HG02943 (cell line): ENCODE measurements at regions not wholly inside any gene's neighbourhood (a gene's known extent, or its start where the extent isn't known, plus 50 kb on each side); places are given as distances from the start of the nearest gene placed in this dataset.
"Not testable (repeated sequence)": the region's sequence is repeated elsewhere in the genome, so short reads cannot be mapped to it uniquely, and the experiment has no call there.

Experiments used
- ATAC-seq: cut with Tn5 transposase; IDR thresholded peaks from one replicate; pipeline ENCODE4 v1.9.1; 2021; ENCODE audit warnings: mild to moderate bottlenecking, low read depth, moderate library complexity; ENCODE audit not compliant: unreplicated experiment

DNA sequence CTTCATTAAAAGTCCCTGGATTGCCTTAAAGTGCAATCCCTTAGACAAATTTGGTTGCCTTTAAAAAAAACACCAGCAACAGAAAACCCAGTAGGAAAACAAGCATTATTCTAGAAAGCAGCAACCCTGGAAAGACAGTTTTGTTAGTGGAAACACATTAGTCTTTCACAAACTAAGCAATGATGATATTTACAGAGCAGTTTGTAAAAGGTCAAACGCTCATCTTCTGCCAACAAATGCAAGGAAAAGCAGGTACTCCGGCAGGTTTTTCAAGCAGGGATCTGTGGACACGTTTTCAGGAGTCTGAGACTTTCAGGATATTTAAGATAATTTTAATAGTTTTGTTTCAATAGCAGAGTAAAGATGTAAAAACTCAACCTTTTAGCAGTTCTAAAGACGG, 202.2 kb downstream of the EXOC5 start:
- ATAC-seq: no peak

DNA sequence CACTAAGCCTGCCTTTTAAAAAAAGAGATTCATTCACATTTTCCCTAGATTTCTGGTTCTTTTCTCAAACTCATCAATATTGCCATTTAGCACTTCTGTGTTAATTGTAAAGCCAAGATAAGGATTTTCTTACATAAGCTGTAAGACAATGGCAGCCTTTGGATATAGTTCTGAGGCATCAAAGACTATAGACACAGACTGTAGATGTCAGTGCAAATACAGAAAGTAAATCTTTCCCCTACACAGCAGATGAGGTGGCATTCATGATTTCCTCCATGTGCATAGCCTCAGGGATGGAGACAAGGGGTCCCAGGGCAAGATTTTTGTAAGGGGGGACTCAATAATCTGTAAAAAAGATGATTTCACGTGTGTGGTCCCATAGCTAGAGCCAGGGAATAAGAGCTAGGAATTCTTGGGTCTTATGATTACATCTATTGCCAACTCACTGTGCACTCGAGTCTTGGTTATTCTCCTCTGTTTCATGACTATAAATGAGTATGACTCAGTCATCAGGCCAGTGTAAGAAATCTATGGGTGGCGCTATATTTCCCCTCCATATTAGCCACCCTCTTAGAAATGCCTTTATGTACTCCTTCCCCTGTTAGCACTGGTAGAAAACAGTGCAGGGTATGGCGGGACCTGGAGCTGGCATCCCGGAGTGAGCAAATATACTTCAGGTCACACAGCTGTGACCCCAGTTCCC, 207.5 kb downstream of the EXOC5 start:
- no peak for ATAC-seq

DNA sequence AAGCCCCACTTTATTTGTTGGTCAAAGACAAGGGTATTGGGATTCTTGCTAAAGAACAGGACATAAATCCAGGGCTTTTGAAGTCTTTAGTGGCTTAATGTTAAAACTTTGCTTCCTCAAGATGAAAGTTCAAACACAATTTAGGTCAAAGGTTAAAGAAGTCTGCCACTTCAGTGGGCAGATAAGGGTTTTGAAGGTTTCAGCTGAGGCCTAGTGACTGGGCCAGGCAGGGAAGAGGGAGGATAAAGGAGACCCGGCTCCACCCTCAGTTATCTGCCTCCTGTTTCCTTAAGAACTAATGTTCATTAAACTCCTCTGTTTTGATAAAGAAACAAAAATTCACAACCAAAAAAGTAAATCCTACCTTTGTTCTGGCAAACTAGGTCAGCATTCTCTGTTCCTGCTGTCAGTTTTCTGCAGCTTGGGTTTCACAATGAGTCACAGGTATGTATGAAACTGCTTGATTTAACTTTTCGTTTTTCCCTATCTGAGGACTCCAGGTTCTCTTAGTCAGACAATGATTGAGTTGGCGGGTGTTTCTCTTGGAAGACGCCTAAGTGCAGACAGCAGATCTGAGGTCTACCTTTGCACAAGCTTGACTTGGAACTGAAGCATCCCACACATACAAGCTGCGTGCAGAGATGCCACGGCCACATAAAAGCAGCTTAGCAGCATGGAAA, 208.3 kb downstream of the EXOC5 start:
- ATAC-seq: peak; percentile 89

DNA sequence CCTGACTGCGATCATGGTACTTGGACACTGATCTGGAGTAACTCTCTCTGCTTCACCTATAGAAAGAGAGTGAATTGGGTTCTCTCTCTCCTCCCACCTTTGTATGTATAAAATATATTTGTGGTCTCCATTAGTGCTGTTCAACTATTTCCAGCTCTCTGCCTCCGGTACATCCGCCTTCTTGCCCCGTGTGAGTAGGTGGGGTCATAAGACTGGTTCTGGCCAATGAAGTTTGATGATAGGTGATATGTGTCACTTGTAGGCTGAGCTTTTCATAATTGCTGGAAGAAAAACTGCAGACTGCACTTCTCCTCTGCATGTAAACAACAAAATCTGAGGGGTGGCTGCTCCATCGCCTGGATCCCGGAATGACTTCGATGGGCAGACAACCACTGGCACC, 210.4 kb downstream of the EXOC5 start:
- ATAC-seq: no peak

DNA sequence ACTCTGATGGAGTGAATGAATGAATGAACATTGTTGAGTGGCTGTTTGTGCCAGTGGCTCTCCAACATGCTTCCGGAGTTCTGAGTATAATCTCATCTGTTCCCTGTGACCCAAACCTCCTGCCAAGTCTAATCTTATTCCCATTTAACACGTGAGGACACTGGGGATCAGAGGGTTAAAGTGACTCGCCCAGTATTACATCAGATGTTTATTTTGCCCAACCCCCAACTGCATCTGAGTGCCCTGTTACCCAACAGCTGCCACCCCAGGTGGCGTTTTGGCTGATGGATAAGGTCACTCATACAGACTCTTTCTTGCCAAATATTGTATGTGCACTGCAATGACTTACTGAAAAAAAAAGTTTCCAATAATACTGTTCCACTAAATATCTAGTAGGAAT, 210.9 kb downstream of the EXOC5 start:
- ATAC-seq: no peak

DNA sequence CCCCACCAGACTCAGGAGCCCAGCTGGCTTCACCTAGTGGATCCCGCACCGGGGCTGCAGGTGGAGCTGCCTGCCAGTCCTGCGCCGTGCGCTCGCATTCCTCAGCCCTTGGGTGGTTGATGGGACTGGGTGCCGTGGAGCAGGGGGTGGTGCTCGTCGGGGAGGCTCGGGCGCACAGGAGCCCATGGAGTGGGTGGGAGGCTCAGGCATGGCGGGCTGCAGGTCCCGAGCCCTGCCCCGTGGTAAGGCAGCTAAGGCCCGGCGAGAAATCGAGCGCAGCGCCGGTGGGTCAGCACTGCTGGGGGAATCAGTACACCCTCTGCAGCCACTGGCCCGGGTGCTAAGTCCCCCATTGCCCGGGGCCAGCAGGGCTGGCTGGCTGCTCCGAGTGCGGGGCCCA, 212.2 kb downstream of the EXOC5 start:
- not testable (repeated sequence) for ATAC-seq

DNA sequence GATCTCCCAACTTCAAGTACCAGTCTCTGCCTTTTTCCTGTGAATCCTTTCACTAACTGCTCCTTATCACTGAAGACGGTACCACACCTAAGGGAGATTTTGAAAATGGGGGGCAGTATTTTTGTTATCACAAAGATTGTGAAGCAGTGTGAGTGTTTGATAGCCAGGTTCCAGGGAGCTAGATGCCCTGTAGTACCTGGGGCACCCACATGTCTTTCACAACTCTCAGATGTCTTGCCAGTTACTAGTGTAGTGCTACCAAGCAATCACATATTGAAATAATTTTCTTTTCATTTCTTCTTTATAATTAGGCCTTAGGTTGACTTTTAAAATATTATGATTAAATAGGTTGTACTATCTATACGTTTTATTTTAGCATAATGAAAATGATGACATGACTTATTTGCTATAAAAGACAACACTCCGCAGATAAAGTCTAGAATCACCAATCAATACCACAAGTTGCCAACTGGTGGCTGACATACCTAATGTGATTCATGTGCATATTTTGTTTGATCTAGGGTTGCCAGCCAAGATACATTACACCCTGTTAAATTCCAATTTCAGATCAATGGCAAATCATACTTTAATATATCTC, 215.9 kb downstream of the EXOC5 start:
- no peak for ATAC-seq

DNA sequence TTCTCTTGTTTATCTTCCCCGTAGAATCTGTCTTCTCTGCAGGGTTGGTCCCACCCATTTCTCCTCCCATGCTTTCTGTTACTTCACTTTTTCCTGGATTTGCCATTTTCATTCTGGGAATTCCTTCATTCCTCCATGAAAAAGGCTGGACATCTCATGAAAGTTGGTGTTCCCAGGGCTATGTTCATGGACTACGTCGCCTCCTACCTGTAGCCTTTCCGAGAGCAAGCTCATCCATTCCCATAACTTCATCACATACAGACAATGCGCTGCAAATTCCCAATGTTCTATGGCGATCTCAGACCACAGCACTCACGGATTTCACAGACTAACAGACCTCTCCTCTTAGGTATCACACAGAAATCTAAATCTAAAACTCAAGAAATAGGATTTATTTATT, 217.1 kb downstream of the EXOC5 start:
- ATAC-seq: no peak

DNA sequence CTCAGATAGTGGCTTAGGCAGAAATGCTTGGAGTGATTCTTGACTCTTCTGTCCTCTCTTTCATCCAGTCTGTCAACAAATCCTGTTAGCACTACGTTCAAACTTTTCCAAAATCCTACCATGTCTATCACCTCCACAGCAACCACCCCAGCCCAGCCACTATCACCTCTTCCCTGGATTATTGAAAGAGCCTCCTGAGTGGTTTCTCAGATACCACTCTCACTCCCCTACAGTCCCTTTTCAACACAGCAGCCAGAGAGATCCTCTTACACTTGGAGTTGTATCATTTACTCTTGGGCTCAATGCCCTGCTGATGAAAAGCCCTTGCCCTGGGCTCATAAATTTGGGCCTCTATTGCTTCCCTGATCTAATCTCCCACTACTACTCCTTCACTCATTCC, 218.9 kb downstream of the EXOC5 start:
- ATAC-seq: no peak

DNA sequence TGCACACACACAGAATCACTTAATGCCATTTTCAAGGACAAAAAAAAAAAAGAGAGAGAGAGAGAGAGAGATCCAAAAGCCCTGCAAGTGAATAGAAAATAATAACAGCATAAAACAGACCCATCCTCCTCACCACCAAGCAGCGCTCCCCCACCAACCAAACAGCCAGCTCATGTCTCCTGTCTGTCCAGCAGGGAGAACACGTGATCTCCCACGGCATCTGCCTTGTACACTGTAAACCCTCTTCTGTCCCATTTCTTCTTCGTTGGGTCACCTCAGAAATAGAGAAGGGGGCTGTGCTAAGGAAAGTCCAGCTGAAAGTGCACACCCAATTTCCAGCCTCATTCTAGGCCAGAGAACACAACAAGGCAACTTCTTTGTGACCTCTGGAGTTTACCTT, 222.5 kb downstream of the EXOC5 start:
- no peak for ATAC-seq

DNA sequence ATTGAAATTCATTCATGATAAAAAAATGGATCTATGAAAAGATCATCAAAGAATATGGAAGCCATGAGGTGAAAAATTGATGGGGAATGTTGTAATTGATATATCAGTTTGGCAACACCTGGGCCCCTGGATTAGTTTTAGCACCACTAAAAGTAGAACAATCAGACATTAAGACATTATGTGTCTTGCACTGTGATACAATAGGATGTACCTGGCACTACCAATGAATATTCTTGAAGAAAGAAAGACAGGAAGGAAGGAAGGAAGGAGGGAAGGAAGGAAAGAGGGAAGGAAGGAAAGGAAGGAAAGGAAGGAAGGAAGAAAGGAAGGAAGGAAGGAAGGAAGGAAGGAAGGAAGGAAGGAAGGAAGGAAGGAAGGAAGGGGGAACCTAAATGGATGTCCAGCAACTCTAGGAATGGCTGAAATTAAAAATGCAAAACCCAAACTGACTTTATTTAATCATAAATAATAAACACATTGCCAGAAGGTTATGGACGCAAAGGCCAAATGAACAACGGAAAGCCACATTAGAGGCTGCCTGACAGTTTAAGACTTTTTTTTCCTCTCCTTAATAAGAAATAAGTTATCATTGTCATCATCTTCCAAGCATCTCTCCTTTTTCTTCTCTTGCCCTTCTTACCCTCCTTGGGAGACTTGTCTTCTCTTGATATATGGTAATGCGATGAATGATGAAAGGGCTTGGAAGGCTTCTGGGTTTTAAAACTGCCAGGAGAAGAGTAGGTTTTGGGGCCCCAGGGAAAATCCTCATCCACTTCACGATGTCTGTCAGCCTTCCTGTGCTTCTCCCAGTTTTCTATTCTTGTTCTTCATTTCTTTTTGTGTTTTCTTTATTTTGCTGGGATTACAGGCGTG, 224.4 kb downstream of the EXOC5 start:
- not testable (repeated sequence) for ATAC-seq

DNA sequence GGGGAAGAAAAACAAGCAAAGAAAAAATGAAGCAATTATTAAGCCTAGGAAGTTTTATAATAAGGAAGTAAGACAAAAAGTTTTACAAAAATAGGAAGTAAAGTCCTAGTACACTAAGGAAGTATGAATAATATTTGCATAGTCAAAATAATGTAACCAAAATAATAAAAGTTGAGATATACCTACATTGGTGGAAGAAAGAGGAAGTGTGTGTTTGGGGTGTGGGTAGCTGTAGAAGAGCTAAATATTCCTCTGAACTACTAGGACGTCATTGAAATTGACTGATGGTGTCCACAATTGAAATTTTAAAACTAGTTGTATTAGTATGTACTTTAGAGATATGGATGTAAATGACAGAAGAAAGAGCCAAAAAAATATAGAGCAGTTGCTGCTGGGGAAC, 228.4 kb upstream of the OTX2 start:
- ATAC-seq: no peak

DNA sequence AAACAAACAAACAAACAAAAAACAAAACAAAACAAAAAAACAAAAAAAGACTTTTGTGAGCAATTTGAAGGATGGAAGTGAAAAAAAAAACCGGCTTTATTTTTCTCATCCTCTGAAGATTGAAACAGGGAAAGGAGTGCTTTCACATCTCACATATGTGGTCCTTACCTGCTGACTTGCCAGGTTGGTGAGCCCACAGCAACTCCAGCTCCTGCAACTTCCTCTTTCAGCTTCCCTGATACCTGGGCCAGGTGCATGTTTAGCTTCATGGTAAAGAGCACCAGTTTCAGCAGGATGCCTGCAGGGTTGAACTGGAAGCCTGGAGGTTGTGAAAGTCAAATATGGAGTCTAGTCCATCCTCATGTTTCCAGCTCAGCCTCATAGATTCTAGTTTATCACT, 221.2 kb upstream of the OTX2 start:
- ATAC-seq: no peak

DNA sequence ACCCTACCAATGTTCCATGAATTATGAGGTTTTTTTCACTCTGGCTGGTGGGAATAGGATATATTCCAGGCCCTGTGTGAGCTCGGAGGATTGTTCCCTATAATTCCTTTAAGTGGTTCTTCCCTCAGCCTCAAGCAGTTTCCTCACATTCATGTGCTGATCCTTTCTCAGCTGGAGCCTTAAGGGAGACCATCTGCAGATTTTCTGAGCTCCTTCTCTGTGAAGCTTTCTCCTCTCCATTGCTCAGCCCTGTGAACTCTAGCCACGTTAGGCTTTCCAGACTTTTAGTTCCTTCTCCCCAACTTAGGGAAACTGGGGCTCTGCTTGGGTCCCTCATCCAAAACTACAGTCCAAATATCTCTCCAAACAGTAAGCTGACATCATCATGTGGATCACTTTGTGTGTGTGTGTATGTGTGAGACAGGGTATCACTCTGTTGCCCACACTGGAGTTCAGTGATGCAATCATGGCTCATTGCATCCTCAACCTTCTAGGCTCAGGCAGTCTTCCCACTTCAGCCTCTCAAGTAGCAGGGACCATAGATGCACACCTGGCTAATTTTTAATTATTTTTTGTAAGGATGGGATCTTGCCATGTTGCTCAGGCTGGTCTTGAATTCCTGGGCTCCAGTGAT, 219.5 kb upstream of the OTX2 start:
- ATAC-seq: no peak

DNA sequence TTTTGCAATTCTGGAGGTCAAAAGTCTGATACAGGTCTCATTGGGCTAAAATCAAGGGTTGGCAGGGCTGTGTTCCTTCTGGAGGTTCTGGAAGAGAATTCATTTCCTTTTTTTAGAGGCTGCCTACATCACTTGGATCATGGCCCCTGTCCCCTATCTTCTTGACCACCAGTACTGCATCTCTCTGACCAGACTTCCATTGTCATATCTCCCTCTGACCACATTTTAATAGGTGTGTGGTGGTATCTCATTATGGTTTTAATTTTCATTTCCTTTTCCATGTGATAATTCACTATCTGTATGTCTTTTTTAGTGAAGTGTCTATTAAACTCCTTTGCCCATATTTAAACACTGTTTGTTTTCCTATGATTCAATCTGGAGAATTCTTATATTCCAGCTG, 215.2 kb upstream of the OTX2 start:
- ATAC-seq: no peak

DNA sequence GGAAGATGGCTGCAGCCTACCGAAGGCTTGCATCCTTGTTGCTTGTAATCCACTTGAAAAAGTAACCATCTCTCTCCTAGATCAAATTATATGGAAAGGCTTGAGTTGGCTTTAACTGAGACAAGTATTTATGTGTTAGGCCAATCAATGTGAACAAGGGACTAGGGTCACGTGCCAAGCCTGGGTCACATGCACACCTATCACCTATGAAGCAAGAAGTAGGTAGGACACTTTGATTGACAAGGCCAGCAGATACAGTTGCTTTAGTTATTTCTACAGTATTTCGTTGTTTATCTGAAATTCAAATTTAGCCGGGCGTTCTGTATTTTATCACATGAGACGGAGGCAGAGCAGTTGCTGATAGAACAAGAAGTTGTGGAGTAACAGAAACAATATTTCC, 212.3 kb upstream of the OTX2 start:
- ATAC-seq: no peak

DNA sequence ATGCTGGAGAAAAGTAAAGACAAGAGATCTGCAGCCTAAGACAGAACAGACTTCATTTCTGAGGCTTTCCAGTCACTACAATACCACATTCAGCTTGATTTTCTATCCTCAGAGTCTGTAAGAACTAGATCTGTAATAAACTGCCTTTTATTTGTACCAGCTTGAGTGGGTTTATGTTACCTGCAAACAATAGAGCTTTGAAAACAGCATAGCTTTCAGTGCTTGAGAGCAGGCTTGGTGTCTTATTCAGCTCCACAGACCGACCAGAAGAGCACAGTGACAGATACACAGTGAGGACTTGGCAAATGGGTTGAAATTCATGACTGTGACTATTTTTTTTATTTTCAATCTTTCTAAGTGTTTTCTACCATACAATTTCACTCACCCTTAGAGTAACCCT, 207.8 kb upstream of the OTX2 start:
- no peak for ATAC-seq

DNA sequence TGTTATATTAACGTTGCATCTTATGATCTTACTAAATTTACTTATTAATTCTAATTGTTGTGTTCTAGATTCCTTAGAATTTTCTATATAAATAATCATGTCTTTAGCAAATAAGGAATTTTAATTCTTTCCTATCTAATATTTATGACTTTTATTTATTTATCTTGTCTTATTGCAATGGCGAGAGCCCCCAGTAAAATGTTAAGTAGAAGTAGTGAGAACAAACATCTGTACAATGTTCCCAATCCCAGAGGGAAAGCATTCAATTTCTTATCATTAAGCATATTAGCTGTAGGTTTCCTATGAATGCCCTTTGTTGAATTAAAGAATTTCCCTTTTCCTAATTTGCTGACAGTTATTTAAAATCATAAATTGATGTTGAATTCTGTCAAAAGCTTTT, 203.7 kb upstream of the OTX2 start:
- no peak for ATAC-seq

DNA sequence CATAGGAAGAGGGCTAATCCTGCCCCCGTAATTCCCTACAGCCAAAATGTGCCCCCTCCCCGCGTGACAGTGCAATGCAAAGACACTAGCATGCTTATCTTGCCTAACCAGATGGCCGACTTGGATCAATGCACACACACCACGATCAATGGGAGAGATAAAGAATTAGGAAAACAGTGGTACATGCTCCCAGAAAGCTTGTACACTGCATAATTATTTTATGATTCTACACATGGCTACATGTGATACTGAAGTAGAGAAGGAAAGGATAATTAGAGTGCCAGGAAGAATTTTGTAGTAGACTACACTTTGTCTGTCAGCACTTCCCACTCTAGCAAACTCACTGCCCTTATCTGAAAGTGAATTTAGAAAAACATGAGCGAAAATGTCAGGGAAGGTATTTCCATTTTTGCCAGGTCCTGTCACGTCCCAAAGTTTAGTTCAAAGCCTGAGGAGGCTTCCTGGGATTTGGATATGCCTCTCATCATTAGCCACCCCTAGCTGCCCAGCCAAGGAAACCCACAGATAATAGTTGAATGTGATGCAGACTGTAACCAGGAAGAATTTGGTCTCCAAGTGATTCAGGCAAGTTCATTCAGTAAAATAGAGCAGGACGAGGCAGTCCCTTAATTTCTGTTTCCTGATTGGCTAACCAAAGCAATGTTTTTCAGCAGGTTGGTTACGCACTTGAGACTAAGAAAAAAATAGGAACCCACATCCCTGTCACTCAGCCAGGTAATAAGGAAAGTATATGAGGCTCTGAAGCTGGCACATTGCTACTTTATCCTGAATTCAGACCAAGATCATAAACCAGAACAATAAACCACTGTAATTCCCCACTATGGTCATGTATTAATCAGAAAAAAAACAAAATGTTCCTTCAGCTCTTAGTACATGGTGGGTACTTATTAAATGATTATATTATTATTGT, 199.6 kb upstream of the OTX2 start:
- no peak for ATAC-seq

DNA sequence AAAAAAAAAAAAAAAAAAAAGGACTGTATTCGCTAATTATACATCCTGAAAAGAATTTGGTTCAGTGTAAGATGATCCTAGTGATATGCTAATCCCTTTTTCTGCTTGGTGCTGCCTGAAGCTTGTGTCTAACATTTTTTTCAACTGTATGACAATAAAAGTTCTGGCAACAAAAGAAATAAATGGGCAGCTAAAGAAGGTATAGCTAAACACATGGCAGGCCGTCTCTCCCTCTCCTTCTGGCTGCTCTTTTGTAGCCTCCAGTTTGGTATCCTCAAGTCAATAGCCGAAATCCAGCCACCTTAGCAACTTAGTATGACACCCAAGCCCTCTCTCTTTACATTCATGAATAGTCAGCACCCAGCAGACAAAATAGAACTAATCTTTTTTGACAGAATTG, 198.3 kb upstream of the OTX2 start:
- no peak for ATAC-seq
